ENCODE measurements at regions not wholly inside any gene's neighbourhood (a gene's known extent, or its start where the extent isn't known, plus 50 kb on each side); places are given as distances from the start of the nearest gene placed in this dataset.

DNA sequence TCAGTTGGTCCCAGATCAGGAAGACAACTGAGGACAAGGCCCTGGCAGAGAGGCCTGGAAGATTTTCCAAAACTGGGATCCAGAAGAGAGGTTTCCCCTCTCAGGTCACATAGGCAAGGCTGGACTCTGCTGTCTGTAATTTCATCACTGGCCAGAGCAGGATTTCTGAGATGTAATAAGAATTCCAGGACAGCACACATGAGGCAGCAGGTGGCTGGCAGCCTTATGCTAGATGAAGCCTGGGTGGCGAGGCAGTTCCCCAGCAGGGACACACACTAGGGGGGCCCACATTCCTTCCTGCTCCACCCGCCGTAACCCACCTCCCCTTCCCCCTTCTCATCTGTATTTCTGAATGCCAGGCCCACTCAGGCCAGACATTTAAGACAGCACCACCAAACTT is 98.6 kb downstream of the HNRNPLL start:
- no peak for DNase-seq
- intact Hi-C loops (cut with DNase I; ENCODE audit: low total_unique reads) = no loop called here
- no peaks in the 10 kb centered on the region for H3K36me3 ChIP-seq
- peaks cover 0 to 4% (median 0%) of the 10 kb centered on the region in 3 donors for H3K9me3 ChIP-seq
- no peak overlapping the region for H3K27ac ChIP-seq
- H3K4me3 ChIP-seq = no peak overlapping the region
- TF ChIP-seq, protein P1, sequence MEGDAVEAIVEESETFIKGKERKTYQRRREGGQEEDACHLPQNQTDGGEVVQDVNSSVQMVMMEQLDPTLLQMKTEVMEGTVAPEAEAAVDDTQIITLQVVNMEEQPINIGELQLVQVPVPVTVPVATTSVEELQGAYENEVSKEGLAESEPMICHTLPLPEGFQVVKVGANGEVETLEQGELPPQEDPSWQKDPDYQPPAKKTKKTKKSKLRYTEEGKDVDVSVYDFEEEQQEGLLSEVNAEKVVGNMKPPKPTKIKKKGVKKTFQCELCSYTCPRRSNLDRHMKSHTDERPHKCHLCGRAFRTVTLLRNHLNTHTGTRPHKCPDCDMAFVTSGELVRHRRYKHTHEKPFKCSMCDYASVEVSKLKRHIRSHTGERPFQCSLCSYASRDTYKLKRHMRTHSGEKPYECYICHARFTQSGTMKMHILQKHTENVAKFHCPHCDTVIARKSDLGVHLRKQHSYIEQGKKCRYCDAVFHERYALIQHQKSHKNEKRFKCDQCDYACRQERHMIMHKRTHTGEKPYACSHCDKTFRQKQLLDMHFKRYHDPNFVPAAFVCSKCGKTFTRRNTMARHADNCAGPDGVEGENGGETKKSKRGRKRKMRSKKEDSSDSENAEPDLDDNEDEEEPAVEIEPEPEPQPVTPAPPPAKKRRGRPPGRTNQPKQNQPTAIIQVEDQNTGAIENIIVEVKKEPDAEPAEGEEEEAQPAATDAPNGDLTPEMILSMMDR (IDR thresholded peaks at IDR 0.05) = no peak
- H3K27me3 ChIP-seq = no peaks in the 10 kb centered on the region
- peaks cover 0 to 27% (median 23%) of the 10 kb centered on the region in 4 donors for H3K4me1 ChIP-seq

DNA sequence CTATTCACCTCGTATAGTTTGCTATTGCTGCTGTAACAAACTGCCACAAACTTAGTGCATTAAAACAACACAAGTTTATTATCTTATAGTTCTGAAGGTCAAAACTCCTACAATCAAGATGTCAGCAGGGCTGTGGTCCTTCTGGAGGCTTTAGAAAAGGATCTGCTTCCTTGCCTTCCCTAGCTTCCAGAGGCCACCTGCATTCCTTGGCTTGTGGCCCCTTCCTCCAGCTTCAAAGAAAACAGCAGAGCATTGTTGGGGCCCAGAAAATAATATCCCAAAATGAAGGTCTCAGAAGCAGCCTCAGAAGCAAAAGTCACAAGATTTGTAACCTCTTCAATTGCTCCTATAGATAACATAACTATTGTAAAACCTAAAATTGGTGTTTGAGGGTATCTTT is 100.6 kb downstream of the HNRNPLL start:
- Histone ChIP-seq H3K27ac (no peak overlapping the region), H3K4me1 (peaks cover 0 to 23% (median 15%) of the 10 kb centered on the region in 4 donors), H3K4me3 (no peak overlapping the region), H3K27me3 (no peaks in the 10 kb centered on the region), H3K36me3 (no peaks in the 10 kb centered on the region), H3K9me3 (peaks cover 0 to 4% (median 0%) of the 10 kb centered on the region in 3 donors)
- intact Hi-C loops (cut with DNase I; ENCODE audit: low total_unique reads) = no loop called here
- DNase-seq = no peak
- TF ChIP-seq, protein P1 (IDR thresholded peaks at IDR 0.05) = no peak

DNA sequence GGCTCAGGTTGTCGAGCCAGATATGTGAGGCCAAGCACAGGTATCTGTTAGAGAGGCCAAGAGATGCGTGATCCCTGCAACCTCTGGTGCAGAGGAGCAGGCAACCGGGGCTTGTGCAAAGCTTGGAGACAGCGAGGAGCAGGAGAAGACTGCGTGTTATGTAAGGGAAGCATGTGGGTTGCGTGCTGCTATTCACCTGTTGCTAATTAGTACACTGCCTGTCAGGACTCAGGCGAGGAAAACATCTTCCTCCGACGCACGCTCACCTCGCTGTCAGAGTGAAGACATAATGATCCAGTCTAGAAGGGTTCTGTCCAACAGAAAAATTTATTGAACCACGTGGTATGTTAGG is 102.5 kb downstream of the HNRNPLL start:
- no peaks in the 10 kb centered on the region for H3K36me3 ChIP-seq
- H3K9me3 ChIP-seq = peaks cover 0 to 4% (median 0%) of the 10 kb centered on the region in 3 donors
- H3K4me1 ChIP-seq = peaks cover 0 to 22% (median 11%) of the 10 kb centered on the region in 4 donors
- no peak overlapping the region for H3K4me3 ChIP-seq
- intact Hi-C loops (cut with DNase I; ENCODE audit: low total_unique reads) = no loop called here
- peak overlapping the region; percentile 9 to 41 for H3K27ac ChIP-seq
- no peak for DNase-seq
- no peaks in the 10 kb centered on the region for H3K27me3 ChIP-seq
- TF ChIP-seq, protein P1 (IDR thresholded peaks at IDR 0.05) = no peak

DNA sequence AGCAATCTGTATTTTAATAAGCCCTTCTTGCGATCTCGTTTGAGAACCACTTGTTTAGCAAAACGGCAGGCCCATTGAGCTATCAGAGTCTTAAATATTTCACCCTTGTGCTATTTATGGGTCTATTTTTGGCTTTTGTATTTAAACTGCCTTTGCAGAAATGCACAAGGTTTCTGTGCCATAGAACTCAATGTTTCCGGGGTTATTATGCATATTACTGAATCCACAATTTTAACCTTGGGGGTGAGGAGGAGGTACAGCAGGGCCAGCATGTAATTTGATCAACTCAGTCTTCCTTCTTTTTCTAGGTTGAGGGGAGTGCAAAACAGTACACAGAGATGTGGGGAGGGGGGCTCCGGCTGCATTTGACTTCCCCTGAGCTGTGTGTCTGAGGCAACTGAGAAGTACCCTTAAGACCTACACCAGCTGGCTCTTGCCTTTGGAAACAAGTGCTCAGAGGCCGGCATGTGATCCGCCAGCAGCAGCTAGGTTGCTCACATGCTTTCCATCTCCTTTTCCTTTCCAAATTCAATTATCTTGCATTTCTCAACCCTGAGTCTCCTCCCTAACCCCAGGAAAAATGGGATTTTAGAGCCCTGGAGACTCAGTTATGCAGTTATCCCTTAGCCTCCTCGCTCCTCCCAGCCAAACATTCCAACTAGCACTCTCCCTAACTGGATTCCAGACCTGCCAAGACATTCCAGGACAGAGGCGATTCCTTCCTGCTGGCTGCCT is 103.0 kb downstream of the HNRNPLL start:
- peak overlapping the region; percentile 9 to 41 for H3K27ac ChIP-seq

DNA sequence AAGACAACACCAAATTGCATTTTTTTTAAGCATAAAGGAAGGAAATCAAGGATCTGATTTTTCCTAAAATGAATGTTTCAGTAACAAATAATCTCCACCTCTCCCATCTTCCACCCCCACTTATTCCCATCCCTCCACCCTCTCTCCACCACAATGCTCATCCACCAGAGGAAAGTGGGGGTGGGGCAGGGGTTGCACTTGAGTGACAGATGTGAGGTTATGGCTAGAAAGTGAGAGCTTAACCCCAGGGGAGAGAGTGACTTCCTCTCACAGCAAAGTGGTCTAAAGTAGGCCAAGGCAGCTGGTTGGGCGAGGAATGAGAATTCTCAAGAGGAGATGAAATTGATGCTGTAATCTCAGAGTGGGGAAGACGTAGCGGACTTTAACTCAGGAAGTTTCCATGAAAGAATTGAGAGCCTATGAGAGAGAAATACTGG is 104.7 kb downstream of the HNRNPLL start:
- intact Hi-C loops (cut with DNase I; ENCODE audit: low total_unique reads) = no loop called here
- no peaks in the 10 kb centered on the region for H3K27me3 ChIP-seq
- H3K27ac ChIP-seq = no peak overlapping the region
- DNase-seq = no peak
- peaks cover 0 to 22% (median 11%) of the 10 kb centered on the region in 4 donors for H3K4me1 ChIP-seq
- H3K36me3 ChIP-seq = no peaks in the 10 kb centered on the region
- H3K4me3 ChIP-seq = no peak overlapping the region
- TF ChIP-seq, protein P1 (IDR thresholded peaks at IDR 0.05) = no peak
- H3K9me3 ChIP-seq = peaks cover 0 to 4% (median 0%) of the 10 kb centered on the region in 3 donors

More for the DNA sequence above, 103.0 kb downstream of the HNRNPLL start:
- peaks cover 0 to 4% (median 0%) of the 10 kb centered on the region in 3 donors for H3K9me3 ChIP-seq
- H3K27me3 ChIP-seq = no peaks in the 10 kb centered on the region
- H3K4me3 ChIP-seq = no peak overlapping the region
- TF ChIP-seq, protein P1 (IDR thresholded peaks at IDR 0.05) = no peak
- intact Hi-C loops (cut with DNase I; ENCODE audit: low total_unique reads) = no loop called here
- H3K36me3 ChIP-seq = no peaks in the 10 kb centered on the region
- peak; percentile 61 to 72 for DNase-seq
- peaks cover 0 to 22% (median 11%) of the 10 kb centered on the region in 4 donors for H3K4me1 ChIP-seq

Measured in tibial artery (tissue), 4 donors.